Kidney (tissue), 13 donors: ENCODE measurements at regions not wholly inside any gene's neighbourhood (a gene's known extent, or its start where the extent isn't known, plus 50 kb on each side); places are given as distances from the start of the nearest gene placed in this dataset.
A peak's percentile ranks its signal among the peaks of the same experiment; 100 is the strongest.

Source experiments
- DNase-seq, 5 donors: peaks; one replicate each; pipeline ENCODE4 v3.0.0-alpha.2; 2013 to 2020
- FAIRE-seq: peaks from 2 replicates; lab custom pipeline; 2012; peaks lifted over from hg19 to GRCh38; lab: Jason Lieb, UNC
- H3K27ac ChIP-seq, 2 donors: one replicate each; pipeline ENCODE4 v1.7.0; 2013; ENCODE audit warnings: low read depth in 2 of 2, low read length in 2 of 2, inconsistent platforms in 1 of 2
- H3K27me3 ChIP-seq: one replicate; pipeline ENCODE4 v1.7.1; 2013; ENCODE audit warnings: low read length, inconsistent platforms; ENCODE audit not compliant: control insufficient read depth, insufficient read depth
- H3K36me3 ChIP-seq, 3 donors: one replicate each; pipeline versions ENCODE4 v1.7.0 to v1.7.1; 2013; ENCODE audit warnings: low read length in 3 of 3, control low read depth in 1 of 3, inconsistent platforms in 1 of 3; ENCODE audit not compliant: insufficient read depth in 3 of 3, control insufficient read depth in 2 of 3
- H3K4me1 ChIP-seq, 3 donors: one replicate each; pipeline versions ENCODE4 v1.7.0 to v1.7.1; 2013; ENCODE audit warnings: low read length in 3 of 3, inconsistent platforms in 1 of 3, low read depth in 1 of 3; ENCODE audit not compliant: control insufficient read depth in 2 of 3, insufficient read depth in 2 of 3
- H3K4me3 ChIP-seq, 3 donors: one replicate each; pipeline versions ENCODE4 v1.7.0 to v1.8.1; 2013; ENCODE audit warnings: low read length in 3 of 3, control low read depth in 1 of 3, inconsistent platforms in 1 of 3
- H3K9ac ChIP-seq, 3 donors: one replicate each; pipeline versions ENCODE4 v1.7.0 to v1.7.1; 2013; ENCODE audit warnings: low read length in 3 of 3, control low read depth in 1 of 3, inconsistent platforms in 1 of 3
- H3K9me3 ChIP-seq, 3 donors: one replicate each; pipeline versions ENCODE4 v1.7.0 to v1.7.1; 2013; ENCODE audit warnings: low read length in 3 of 3, control low read depth in 1 of 3, inconsistent platforms in 1 of 3; ENCODE audit not compliant: control insufficient read depth in 2 of 3, insufficient read depth in 1 of 3
- CTCF ChIP-seq: IDR thresholded peaks from 3 replicates; pipeline ENCODE4 v1.5.1; 2012; ENCODE audit warnings: mild to moderate bottlenecking, moderate library complexity, borderline replicate concordance; ENCODE audit not compliant: insufficient read depth; ENCODE audit errors: extremely low read depth
- intact Hi-C: fragments of 100-400 bp; cut with DNase I; formaldehyde crosslinking; loops from one replicate; pipeline ENCODE4 v1.11.1; 2022
- donor health status: control.
- donor health status: control.
- donor health status: control.
- donor health status: control.
- donor health status: control.
- donor health status: DM: yes; HTN: yes; CAD: no.
- donor health status: Normal renal cell carcinoma (clear cell type).

GRCh38 chr2:92072461-92073035 is 2798.7 kb upstream of the TEKT4 start:
- H3K27me3 ChIP-seq: no peaks in the 10 kb centered on the region
- FAIRE-seq (no peak), DNase-seq (peak in 1 of 5 donors; percentile 45)
- no peaks in the 10 kb centered on the region for H3K9me3 ChIP-seq
- H3K4me1 ChIP-seq: no peaks in the 10 kb centered on the region
- H3K36me3 ChIP-seq: no peaks in the 10 kb centered on the region
- no peak for TF ChIP-seq CTCF
- intact Hi-C loops: no loop called here
- H3K4me3 ChIP-seq: no peak overlapping the region
- no peak overlapping the region for H3K9ac ChIP-seq
- no peak overlapping the region for H3K27ac ChIP-seq

GRCh38 chr2:92073036-92073814 is 2798.0 kb upstream of the TEKT4 start:
- Histone ChIP-seq H3K9me3 (no peaks in the 10 kb centered on the region), H3K27ac (no peak overlapping the region), H3K36me3 (no peaks in the 10 kb centered on the region), H3K9ac (no peak overlapping the region), H3K4me1 (no peaks in the 10 kb centered on the region), H3K4me3 (no peak overlapping the region), H3K27me3 (no peaks in the 10 kb centered on the region)
- TF ChIP-seq CTCF: no peak
- FAIRE-seq (no peak), DNase-seq (peak in 1 of 5 donors; percentile 55)
- intact Hi-C loops: no loop called here

- H3K4me3 ChIP-seq: no peak overlapping the region
- FAIRE-seq: no peak
- no peak overlapping the region for H3K9ac ChIP-seq
- no peaks in the 10 kb centered on the region for H3K27me3 ChIP-seq
- intact Hi-C loops: no loop called here
- no peak overlapping the region for H3K27ac ChIP-seq
- no peaks in the 10 kb centered on the region for H3K9me3 ChIP-seq
- DNase-seq: peak in 1 of 5 donors; percentile 52
- H3K4me1 ChIP-seq: no peaks in the 10 kb centered on the region
- H3K36me3 ChIP-seq: no peaks in the 10 kb centered on the region
- no peak for TF ChIP-seq CTCF
Measured at GRCh38 chr2:92073815-92074548, 2797.2 kb upstream of the TEKT4 start.
